OCI-LY1 (cell line): ENCODE measurements at regions not wholly inside any gene's neighbourhood (a gene's known extent, or its start where the extent isn't known, plus 50 kb on each side); places are given as distances from the start of the nearest gene placed in this dataset.

Source experiments
- H2AFZ ChIP-seq: fragments of 200-600 bp; sonication (generic), shearing (Covaris generic); 2 replicates; pipeline ENCODE4 v1.6.0; 2014; ENCODE audit warnings: antibody characterized with exemption, mild to moderate bottlenecking, low read length
- H3F3A ChIP-seq: fragments of 200-600 bp; sonication (generic), shearing (Covaris generic); 2 replicates; pipeline ENCODE4 v1.6.0; 2014; ENCODE audit warnings: mild to moderate bottlenecking, antibody characterized with exemption, low read length, moderate library complexity; ENCODE audit not compliant: insufficient read depth
- H3K27ac ChIP-seq: fragments of 200-600 bp; sonication (generic); 2 replicates; pipeline ENCODE4 v1.5.1; 2014; ENCODE audit warnings: low read length, mixed run types, mild to moderate bottlenecking, low read depth; ENCODE audit not compliant: poor library complexity, severe bottlenecking
- H3K27me3 ChIP-seq: fragments of 200-600 bp; sonication (generic); 2 replicates; pipeline ENCODE4 v1.6.0; 2014; ENCODE audit warnings: antibody characterized with exemption, mild to moderate bottlenecking, low read length, moderate library complexity; ENCODE audit not compliant: insufficient read depth
- H3K36me3 ChIP-seq: fragments of 200-600 bp; sonication (generic); 2 replicates; pipeline ENCODE4 v1.6.1; 2014; ENCODE audit warnings: mild to moderate bottlenecking, antibody characterized with exemption, low read length, moderate library complexity, mixed read lengths; ENCODE audit not compliant: insufficient read depth
- H3K4me1 ChIP-seq: fragments of 200-600 bp; sonication (generic); 2 replicates; pipeline ENCODE4 v1.5.1; 2014; ENCODE audit warnings: mild to moderate bottlenecking, low read length, moderate library complexity; ENCODE audit not compliant: insufficient read depth, severe bottlenecking
- H3K4me2 ChIP-seq: fragments of 200-600 bp; sonication (generic), shearing (Covaris generic); 2 replicates; pipeline ENCODE4 v1.6.1; 2014; ENCODE audit warnings: low read length
- H3K4me3 ChIP-seq: fragments of 200-600 bp; sonication (generic); 2 replicates; pipeline ENCODE4 v1.5.1; 2014; ENCODE audit warnings: low read length, low read depth, mild to moderate bottlenecking, mixed read lengths; ENCODE audit not compliant: poor library complexity, severe bottlenecking
- H3K79me2 ChIP-seq: fragments of 200-600 bp; shearing (Covaris generic); 2 replicates; pipeline ENCODE4 v1.6.1; 2016; ENCODE audit warnings: mixed run types, low read length, mixed read lengths; ENCODE audit not compliant: insufficient read depth
- H3K9ac ChIP-seq: fragments of 200-600 bp; sonication (generic), shearing (Covaris generic); 2 replicates; pipeline ENCODE4 v1.6.1; 2014; ENCODE audit warnings: mild to moderate bottlenecking, low read length, mixed read lengths
- H3K9me2 ChIP-seq: fragments of 200-600 bp; sonication (generic), shearing (Covaris generic); 2 replicates; pipeline ENCODE4 v1.6.1; 2014; ENCODE audit warnings: low read depth, mild to moderate bottlenecking, low read length, mixed read lengths
- H3K9me3 ChIP-seq: fragments of 200-600 bp; shearing (Covaris generic); 2 replicates; pipeline ENCODE4 v1.6.1; 2014; ENCODE audit warnings: low read length, mixed read lengths
- H4K20me1 ChIP-seq: fragments of 200-600 bp; sonication (generic), shearing (Covaris generic); 2 replicates; pipeline ENCODE4 v1.6.0; 2016; ENCODE audit warnings: mild to moderate bottlenecking, low read length; ENCODE audit not compliant: insufficient read depth
- CTCF ChIP-seq: fragments of 200-600 bp; sonication (generic), shearing (Covaris generic); IDR thresholded peaks from 2 replicates; pipeline ENCODE4 v1.5.1; 2017; ENCODE audit warnings: mild to moderate bottlenecking, antibody characterized with exemption, low read length, moderate library complexity, mixed read lengths
- EZH2 ChIP-seq: fragments of 200-600 bp; sonication (generic), shearing (Covaris generic); IDR thresholded peaks from 2 replicates; pipeline ENCODE4 v1.8.0; 2017; ENCODE audit warnings: borderline replicate concordance, mixed run types, mild to moderate bottlenecking, antibody characterized with exemption, low read length, moderate library complexity, mixed read lengths

GRCh38 chr12:43255522-43256111 is 296.4 kb downstream of the ADAMTS20 start:
- Histone ChIP-seq H3K4me2 (no peak overlapping the region), H3K27ac (no peak overlapping the region), H3K9me2 (no peaks in the 10 kb centered on the region), H4K20me1 (no peaks in the 10 kb centered on the region), H3K4me3 (no peak overlapping the region), H3K36me3 (no peaks in the 10 kb centered on the region), H3K9me3 (no peaks in the 10 kb centered on the region), H3F3A (no peaks in the 10 kb centered on the region), H3K4me1 (no peaks in the 10 kb centered on the region), H2AFZ (no peak overlapping the region), H3K79me2 (no peaks in the 10 kb centered on the region), H3K9ac (no peak overlapping the region), H3K27me3 (no peaks in the 10 kb centered on the region)
- TF ChIP-seq EZH2 (no peak), CTCF (no peak)

- no peaks in the 10 kb centered on the region for H4K20me1 ChIP-seq
- no peaks in the 10 kb centered on the region for H3K4me1 ChIP-seq
- H3K4me2 ChIP-seq: no peak overlapping the region
- no peaks in the 10 kb centered on the region for H3F3A ChIP-seq
- no peak overlapping the region for H3K9ac ChIP-seq
- TF ChIP-seq EZH2 (no peak), CTCF (no peak)
- no peaks in the 10 kb centered on the region for H3K36me3 ChIP-seq
- H3K79me2 ChIP-seq: no peaks in the 10 kb centered on the region
- H3K27me3 ChIP-seq: no peaks in the 10 kb centered on the region
- H3K27ac ChIP-seq: no peak overlapping the region
- no peak overlapping the region for H2AFZ ChIP-seq
- no peaks in the 10 kb centered on the region for H3K9me2 ChIP-seq
- H3K4me3 ChIP-seq: no peak overlapping the region
- no peaks in the 10 kb centered on the region for H3K9me3 ChIP-seq
Observed at GRCh38 chr12:43252585-43252984, 299.4 kb downstream of the ADAMTS20 start.

- no peaks in the 10 kb centered on the region for H3K9me3 ChIP-seq
- TF ChIP-seq EZH2: no peak
- TF ChIP-seq CTCF: no peak
- no peaks in the 10 kb centered on the region for H3K79me2 ChIP-seq
Observed at GRCh38 chr12:43245947-43246346, 306.1 kb downstream of the ADAMTS20 start.

More at GRCh38 chr12:43245947-43246346, 306.1 kb downstream of the ADAMTS20 start:
- Histone ChIP-seq H3K36me3 (no peaks in the 10 kb centered on the region), H3K9me2 (no peaks in the 10 kb centered on the region), H3K27me3 (no peaks in the 10 kb centered on the region), H3K4me1 (no peaks in the 10 kb centered on the region), H3F3A (no peaks in the 10 kb centered on the region), H3K4me3 (no peak overlapping the region), H3K4me2 (no peak overlapping the region), H4K20me1 (no peaks in the 10 kb centered on the region), H2AFZ (no peak overlapping the region), H3K27ac (no peak overlapping the region), H3K9ac (no peak overlapping the region)
